HCT116 (cell line): ENCODE measurements at regions not wholly inside any gene's neighbourhood (a gene's known extent, or its start where the extent isn't known, plus 50 kb on each side); places are given as distances from the start of the nearest gene placed in this dataset.

ENCODE experiments used
- EZH2 ChIP-seq: fragments of 200-600 bp; sonication (generic); IDR thresholded peaks from 2 replicates; pipeline ENCODE4 v1.6.1; 2017; ENCODE audit warnings: antibody characterized with exemption, mixed run types
- EZH2phosphoT487 ChIP-seq: fragments of 200-600 bp; IDR thresholded peaks from 2 replicates; pipeline ENCODE4 v1.6.1; 2018; ENCODE audit warnings: antibody characterized with exemption, borderline replicate concordance
- POLR2A ChIP-seq: IDR thresholded peaks from 2 replicates; pipeline ENCODE4 v1.7.0; 2011; ENCODE audit warnings: borderline replicate concordance; ENCODE audit not compliant: insufficient read depth, insufficient read length; ENCODE audit errors: extremely low read depth
- POLR2AphosphoS5 ChIP-seq: IDR thresholded peaks from 2 replicates; pipeline ENCODE4 v1.6.1; 2011; ENCODE audit warnings: mild to moderate bottlenecking, low read depth, low read length, moderate library complexity
- SIN3A ChIP-seq: IDR thresholded peaks from 2 replicates; pipeline ENCODE4 v1.6.1; 2012; ENCODE audit warnings: low read depth
- SRF ChIP-seq: IDR thresholded peaks from 2 replicates; pipeline ENCODE4 v1.6.1; 2012; ENCODE audit warnings: low read depth
- TF ChIP-seq, protein P1 (sequence below), 3 experiments: fragments of 200-600 bp in 1 of 3; sonication (generic) in 1 of 3; IDR thresholded peaks in 2 of 3; conservative IDR thresholded peaks in 1 of 3; 2 replicates each; pipeline ENCODE4 v1.5.1; 2012 to 2017; ENCODE audit warnings: low read depth in 2 of 3, low read length in 2 of 3, antibody characterized with exemption in 1 of 3, borderline replicate concordance in 1 of 3, control low read depth in 1 of 3, mild to moderate bottlenecking in 1 of 3, mixed read lengths in 1 of 3, mixed run types in 1 of 3, moderate library complexity in 1 of 3; ENCODE audit not compliant: insufficient read depth in 1 of 3

DNA sequence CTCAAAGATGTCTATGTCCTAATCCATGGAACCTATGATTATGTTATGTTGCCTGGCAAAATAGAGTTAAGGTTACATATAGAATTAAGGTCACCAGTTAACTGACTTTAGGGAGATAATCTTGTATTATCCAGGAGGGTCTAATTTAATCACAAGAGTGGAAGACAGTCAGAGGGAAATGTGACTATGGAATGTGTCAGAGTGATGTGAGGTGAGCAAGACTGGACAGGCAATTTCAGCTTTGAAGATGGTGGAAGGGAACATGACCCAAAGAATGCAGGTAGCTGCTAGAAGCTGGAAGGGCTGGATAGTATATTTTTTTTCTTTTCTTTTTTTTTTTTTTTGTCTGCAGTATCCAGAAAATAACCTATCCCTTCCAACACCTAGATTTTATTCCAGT, 241.7 kb upstream of the NEGR1 start:
- TF ChIP-seq SRF (no peak), POLR2A (no peak), EZH2phosphoT487 (no peak), POLR2AphosphoS5 (no peak), EZH2 (no peak), SIN3A (no peak)
- TF ChIP-seq, protein P1, sequence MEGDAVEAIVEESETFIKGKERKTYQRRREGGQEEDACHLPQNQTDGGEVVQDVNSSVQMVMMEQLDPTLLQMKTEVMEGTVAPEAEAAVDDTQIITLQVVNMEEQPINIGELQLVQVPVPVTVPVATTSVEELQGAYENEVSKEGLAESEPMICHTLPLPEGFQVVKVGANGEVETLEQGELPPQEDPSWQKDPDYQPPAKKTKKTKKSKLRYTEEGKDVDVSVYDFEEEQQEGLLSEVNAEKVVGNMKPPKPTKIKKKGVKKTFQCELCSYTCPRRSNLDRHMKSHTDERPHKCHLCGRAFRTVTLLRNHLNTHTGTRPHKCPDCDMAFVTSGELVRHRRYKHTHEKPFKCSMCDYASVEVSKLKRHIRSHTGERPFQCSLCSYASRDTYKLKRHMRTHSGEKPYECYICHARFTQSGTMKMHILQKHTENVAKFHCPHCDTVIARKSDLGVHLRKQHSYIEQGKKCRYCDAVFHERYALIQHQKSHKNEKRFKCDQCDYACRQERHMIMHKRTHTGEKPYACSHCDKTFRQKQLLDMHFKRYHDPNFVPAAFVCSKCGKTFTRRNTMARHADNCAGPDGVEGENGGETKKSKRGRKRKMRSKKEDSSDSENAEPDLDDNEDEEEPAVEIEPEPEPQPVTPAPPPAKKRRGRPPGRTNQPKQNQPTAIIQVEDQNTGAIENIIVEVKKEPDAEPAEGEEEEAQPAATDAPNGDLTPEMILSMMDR (IDR thresholded peaks at IDR 0.05 in 2 of 3, conservative IDR thresholded peaks at IDR 0.05 in 1 of 3; ENCODE audit: borderline replicate concordance in 1 of 3, insufficient read depth in 1 of 3, low read depth in 2 of 3, low read length in 2 of 3), result no peak
